ENCODE measurements at regions not wholly inside any gene's neighbourhood (a gene's known extent, or its start where the extent isn't known, plus 50 kb on each side); places are given as distances from the start of the nearest gene placed in this dataset.
"Not testable (repeated sequence)": the region's sequence is repeated elsewhere in the genome, so short reads cannot be mapped to it uniquely, and the experiment has no call there.

DNA sequence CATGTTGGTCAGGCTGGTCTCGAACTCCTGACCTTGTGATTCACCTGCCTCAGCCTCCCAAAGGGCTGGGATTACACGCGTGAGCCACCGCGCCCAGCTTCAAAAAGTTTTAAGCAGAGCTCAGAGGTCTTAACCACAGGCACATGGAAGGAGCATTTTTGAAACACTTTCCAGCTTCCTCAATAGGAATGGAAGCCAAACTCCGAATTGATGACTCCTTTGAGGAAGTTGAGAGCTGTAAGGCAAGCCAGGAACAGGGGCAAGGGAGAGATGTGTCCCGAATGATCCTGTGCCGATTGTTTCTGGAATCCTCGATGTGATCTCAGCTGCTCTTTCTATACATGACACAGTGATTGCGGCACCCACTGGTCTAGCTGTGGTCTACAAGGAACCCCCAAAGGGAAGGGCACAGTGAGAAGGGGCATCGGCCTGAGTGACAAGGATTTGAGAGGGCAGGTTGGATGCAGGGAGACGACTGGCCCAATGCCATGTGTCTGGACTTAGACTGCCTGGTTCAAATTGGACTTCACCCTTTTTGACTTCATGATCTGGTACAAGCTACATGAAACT lies 116.2 kb downstream of the ADRA2C start:
- not testable (repeated sequence) for DNase-seq

DNA sequence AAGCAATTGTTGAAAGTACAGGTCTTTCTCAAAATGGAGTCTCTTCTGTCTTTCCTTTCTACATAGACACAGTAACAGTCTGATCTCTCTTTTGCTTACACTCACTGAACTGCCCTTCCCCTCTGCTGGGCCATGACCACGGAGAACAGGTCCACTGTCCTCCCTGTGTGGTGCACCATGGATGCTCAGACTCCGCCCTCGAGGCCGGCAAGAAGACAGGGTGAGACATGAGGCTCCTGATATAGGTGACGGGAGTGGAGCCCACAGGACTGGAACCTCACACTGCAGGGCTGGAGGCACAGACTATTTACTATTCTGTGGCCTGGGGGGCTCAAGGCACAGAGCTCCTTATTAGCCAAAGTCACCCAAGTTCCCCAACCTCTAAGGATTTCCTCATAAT lies 118.1 kb downstream of the ADRA2C start:
- DNase-seq = not testable (repeated sequence)

DNA sequence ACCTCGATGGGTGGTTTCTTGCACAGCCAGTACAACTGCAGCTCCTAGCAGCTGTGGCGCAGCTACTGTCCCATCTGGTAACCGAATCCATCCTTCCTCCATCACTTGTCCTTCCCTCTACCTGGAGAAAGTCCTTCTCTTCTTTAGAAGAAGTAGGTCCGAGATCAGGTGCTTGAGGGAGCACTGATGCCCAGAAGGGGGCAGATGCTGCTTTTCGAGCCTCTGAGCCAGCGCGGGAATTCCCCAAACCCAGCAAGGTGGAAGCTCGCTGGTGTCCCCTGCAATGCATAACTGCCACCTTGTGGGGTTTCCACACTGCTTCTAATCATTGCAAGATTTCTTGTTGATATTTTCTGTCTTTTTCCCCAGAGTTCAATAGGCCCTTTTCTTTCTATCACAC lies 127.4 kb downstream of the ADRA2C start:
- not testable (repeated sequence) for DNase-seq

DNA sequence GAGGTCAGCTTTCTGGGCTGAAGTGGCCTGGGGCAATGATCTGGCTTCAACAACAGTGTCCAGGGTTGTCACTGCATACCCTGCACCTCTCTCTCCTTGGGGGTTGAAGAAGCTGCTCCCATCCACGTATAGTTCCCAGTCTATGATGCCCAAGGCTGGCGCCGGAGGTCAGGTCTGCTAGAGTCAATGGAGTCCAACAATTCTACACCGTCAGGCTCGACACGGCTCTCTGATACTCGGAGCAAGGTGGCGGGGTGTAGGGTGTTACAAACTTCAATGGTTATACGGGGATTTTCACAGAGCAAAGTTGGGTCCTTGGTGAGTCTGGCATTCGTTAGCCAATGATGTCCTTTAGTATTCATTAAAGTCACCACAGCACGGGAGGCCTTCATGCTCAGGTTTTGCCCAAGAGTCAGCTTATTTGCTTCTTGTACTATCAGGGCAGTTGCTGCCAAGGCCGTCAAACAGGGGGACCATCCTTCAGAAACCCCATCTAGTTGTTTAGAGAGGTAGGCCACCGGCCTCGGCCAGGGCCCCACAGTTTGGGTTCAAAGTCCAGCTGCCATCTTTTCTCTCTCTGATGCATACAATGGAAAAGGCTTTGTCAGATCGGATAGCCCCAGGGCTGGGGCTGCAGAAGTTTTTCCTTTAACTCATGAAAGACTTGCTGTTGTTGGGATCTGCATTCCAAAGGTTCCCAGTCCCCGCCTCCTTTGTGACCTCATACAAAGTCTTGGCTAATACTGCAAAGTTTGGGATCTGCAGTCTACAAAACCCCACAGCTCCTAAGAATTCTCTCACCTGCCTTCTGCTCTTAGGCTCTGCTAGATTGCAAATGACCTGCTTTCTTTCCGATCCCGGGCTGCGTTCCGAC lies 128.1 kb downstream of the ADRA2C start:
- DNase-seq = not testable (repeated sequence)

DNA sequence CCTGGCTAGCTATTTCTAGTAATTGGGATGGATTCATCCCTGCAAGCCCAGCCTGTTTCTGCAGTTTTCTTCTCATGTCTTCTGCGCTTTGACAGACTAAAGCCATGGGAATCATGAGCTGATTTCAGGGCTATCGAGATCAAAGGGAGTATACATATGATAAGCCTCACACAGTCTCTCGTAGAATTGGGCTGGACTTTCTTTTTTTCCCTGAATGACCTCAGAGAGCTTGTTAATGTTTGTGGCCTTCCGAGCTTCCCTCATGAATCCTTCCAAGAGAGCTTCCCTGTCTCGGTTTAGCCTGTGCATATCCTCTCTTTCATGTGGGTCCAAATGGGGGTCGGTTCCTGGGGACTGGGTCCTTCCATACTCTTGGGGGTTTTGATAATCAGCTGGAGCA lies 130.3 kb downstream of the ADRA2C start:
- DNase-seq = no peak

DNA sequence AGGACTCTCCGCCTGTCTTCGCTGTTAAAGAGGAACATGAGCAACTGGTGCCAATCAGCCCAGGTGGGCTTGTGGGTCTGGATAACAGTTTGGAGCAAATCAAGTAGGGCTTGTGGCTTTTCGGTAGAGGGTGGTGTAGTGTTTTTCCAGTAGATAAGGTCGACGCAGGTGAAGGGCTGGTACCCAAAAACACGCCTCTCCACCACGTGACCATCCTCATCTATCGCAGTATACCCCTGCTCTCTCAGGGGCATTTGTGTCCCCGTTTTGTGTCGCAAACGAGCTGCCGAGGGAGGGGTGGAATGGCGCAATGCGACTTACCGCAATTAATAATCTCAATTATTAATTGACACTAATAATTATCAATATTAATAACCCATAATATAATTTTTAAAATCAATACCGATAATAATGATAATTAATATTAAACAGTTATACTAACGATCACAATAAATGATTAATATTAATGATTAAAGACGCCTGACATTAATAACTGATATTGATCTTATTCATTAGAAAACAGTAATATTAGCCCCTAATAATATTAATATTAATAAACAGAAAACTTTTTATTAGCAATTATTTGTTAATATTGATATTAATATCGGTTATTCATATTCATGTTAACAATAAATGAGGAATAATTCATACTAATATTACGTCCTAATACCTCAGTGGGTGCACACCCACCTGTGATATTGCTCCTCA lies 130.8 kb downstream of the ADRA2C start:
- not testable (repeated sequence) for DNase-seq

DNA sequence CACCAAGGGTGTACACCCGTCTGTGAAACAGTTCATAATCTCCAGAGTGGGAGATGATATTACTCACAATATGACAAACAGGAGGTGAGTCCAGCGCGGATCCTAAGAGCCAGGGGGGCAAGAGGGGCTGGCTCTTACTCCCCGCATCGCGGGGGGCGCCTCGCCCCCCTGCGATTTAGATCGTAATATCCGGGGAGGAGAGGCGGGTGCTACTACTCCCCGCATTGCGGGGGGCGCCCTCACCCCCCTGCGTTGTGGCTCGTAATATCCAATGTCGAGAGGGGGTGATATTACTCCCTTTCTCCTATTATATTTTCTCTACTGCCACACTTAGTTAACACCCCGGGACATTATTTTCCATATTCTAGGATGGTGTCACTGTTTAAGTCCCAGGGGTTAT lies 131.9 kb downstream of the ADRA2C start:
- no peak for DNase-seq

DNA sequence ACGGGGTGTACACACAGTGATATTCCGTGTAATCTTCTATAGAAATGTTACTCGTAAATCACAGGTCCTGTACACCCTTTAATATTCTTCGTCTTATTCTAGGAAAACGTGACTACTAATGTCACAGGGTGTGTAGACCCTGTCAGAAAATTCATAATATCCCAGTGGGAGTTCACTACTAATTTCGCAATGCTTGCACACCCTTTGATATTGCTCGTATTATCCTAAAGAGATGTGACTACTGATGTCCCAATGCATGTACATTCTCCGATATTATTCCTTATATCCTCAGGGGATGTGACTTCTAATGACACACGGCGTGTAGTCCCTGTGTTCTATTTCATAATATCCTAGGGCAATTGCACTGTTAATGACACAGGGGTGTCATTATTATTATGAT lies 132.7 kb downstream of the ADRA2C start:
- not testable (repeated sequence) for DNase-seq

DNA sequence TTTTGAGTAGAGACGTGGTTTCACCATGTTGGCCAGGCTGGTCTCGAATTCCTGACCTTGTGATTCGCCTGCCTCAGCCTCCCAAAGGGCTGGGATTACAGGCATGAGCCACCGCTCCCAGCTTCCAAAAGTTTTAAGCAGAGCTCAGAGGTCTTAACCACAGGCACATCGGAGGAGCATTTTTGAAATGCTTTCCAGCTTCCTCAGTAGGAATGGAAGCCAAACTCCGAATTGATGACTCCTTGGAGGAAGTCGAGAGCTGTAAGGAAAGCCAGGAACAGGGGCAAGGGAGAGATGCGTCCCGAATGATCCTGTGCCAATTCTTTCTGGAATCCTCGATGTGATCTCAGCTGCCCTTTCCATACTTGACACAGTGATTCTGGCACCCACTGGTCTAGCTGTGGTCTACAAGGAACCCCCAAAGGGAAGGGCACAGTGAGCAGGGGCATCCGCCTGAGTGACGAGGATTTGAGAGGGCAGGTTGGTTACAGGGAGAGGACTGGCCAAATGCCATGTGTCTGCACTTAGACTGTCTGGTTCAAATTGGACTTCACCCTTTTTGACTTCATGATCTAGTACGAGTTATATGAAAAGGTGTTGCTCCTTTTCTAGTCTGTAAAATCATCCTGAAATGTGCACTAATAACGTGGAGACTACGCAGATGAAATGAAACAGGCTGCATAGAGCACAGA lies 138.2 kb downstream of the ADRA2C start:
- DNase-seq = not testable (repeated sequence)

DNA sequence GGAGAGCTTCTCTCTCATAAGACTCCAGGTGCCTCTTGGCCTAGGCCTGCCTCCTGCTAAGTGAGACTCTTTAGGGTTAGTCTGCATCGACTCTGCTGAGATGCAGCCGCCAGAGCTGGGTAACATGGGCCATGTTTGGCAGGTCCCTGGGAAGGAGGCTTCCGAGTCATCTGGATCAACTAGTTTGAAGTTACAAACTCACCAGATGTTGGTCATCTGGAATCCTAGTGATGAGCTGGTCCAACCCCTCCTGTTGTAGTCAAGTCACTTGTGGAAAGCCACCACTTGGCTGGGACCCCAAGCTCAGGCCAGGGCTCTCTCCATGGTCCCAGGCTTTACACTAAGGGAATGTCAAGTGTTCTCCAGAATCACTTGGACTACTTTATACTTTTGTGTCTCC lies 143.4 kb downstream of the ADRA2C start:
- DNase-seq = not testable (repeated sequence)

DNA sequence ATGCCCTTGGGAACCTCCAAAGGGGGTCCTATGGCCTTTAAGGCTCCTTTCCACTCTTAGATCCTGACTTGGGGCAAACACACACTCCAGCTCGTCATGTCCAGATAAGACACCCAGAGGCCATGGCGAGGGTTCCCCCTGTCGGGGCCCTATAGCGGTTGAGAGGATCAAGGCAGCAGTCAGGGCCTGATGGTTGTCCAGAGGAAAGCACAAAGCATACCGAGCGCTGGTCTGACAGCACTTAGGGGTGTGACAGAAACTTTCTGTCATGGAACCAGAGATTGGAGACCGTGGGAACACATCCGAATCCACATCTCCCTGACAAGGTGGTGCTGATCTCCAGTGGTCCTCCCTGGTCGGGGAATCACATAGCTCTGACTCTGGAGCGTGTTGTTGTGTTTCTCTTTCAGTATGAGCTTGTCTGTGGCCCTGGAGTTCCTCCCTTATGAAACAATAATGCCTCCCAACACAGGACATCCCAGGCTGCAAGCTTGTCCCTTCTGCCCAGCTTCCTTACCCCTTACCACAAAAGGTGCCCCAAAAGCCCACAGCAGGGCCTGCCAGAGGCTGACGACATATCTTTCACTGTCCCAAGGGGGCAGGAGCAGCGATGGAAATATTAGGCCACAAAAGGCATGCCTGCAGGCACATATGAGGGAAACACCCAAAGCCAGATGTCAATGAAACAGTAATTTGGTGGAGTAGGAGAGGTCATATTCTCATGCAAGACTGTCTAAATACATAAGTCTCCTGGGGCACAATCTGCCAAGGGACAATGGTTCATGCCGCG lies 144.2 kb downstream of the ADRA2C start:
- DNase-seq = not testable (repeated sequence)

DNA sequence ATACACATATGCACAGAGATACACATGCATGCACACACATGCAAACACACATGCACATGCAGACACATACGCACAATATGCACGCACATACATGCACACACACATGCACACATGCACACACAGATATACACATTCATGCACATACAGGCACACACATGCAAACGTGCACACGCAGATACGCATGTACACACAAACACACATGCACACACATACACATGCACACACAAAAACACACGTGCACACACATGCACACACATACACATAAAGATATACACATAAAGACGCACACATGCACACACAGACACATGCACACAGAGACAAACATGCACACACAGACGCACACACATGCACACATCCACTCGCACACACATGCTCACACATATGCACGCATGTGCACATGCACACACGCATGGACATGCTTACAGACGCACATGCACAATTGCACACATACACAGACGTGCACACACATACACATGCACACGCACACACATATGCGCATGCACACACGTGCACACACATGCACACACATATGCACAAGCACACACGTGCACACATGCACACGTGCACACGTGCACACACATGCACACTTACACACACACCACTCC lies 145.2 kb downstream of the ADRA2C start:
- DNase-seq = no peak

DNA sequence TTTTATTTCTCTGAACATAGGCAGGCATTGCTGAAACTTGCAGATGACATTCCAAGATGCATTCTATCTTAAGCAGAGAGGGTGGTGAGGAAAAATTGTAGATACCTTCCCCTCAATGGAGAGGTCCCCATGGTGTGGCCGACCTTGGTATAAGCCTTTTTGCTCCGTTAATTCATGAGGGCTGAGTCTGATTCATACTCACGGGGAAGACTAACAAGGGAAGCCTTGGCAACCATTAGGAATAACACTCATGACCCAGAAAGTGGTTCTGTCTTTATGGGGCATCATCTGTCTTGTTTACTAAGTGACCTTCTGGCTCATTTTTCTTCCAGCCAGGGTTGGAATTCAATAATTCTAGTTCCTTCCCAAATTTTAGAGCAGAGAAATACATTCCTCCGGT lies 148.3 kb downstream of the ADRA2C start:
- DNase-seq = not testable (repeated sequence)

DNA sequence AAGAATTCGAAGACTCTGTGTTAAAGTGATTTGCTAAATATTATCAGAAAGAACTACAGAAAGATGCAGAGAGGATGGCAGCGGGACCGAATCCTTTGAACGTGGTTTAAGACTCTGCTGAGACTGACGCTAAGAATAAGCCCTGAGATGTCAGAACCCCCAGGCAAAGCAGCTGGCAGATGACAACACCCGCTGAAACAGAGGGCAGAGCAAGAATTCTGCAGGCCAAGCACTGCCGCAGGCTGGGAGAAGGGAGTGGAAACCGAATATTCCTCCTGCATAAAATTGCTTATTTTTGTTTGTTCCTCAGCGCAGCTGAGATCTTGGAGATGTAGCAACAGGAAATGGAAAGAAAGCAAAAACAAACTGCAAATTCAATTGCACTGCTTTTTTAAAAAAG lies 153.3 kb downstream of the ADRA2C start:
- not testable (repeated sequence) for DNase-seq

DNA sequence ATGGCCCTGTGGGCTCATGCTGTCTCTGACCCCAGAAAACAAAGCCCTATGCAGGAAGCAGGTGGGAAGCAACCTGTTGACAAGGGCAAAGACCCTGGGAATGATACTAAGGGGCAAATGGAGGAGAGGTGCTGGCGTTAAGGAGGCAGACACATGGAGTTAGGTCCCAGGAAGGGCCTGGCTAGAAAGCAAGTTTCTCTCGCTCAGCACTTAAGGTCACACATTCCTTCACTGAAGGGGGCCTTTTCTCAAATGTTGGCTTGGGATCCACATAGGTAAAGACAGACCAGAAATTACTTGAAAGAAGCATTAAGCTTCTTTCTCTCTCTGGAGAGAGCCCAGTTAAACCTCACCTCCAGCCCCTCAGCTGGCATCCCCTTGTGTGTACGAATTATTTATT lies 155.7 kb downstream of the ADRA2C start:
- not testable (repeated sequence) for DNase-seq

DNA sequence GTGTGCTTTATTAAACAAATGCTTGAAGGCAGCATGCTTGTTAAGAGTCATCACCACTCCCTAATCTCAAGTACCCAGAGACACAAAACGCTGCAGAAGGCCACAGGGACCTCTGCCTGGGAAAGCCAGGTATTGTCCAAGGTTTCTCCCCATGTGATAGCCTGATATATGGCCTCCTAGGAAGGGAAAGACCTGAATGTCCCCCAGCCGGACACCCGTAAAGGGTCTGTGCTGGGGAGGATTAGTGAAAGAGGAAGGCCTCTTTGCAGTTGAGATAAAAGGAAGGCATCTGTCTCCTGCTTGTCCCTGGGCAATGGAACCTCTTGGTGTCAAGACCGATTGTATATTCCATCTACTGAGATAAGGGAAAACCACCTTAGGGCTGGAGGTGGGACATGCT lies 159.7 kb downstream of the ADRA2C start:
- not testable (repeated sequence) for DNase-seq

DNA sequence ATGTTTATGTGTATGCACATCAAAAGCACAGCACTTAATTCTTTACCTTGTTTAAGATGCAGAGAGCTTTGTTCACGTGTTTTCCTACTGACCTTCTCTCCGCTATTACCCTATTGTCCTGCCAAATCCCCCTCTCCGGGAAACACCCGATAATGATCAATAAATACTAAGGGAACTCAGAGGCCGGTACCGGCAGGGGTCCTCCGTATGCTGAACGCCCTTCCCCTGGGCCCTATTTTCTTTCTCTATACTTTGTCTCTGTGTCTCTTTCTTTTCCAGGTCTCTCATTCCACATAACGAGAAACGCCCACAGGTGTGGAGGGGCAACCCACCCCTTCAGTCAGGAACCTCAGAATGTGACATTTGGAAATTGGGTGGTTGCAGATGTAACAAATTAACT lies 160.1 kb downstream of the ADRA2C start:
- not testable (repeated sequence) for DNase-seq

DNA sequence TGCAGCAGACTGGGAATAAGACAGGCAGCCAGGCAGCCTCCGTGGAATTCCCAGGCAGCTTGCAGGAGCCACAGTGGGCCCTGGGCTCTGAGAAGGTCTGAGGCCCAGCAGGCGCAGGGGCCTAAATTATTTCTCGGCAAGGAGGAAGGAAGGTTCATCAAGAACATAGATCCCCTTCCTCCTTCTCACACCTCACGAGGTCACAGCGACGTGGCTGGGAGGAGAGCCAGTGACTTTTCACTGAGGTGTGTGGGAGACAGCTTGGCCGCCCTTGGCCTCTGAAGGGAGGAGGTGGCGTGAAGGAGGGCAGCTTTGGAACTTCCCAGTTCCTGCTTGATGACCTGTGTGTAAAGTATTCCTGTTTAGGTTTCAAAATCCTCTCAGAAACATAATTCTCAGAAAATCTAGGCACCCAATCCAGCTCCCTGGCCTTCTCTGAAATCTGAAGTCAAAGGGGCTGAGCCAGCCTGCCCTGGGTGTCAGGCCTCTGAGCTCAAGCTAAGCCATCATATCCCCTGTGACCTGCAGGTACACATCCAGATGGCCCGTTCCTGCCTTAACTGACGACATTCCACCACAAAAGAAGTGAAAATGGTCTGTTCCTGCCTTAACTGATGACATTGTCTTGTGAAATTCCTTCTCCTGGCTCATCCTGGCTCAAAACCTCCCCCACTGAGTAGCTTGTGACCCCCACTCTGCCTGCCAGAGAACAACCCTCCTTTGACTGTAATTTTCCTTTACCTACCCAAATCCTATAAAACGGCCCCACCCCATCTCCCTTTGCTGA lies 161.0 kb downstream of the ADRA2C start:
- DNase-seq = not testable (repeated sequence)

DNA sequence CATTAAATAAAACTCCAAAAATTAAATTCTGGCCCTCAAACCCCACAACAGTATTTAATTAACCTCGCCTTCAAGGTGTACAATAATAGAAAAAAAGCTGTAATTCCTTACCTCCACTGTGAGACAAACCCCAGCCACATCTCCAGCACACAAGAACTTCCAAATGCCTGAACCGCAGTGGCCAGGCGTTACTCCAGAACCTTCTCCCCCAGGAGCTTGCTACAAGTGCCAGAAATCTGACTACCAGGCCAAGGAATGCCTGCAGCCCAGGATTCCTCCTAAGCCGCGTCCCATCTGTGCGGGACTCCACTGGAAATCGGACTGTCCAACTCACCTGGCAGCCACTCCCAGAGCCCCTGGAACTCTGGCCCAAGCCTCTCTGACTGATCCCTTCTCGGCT lies 163.2 kb downstream of the ADRA2C start:
- not testable (repeated sequence) for DNase-seq

DNA sequence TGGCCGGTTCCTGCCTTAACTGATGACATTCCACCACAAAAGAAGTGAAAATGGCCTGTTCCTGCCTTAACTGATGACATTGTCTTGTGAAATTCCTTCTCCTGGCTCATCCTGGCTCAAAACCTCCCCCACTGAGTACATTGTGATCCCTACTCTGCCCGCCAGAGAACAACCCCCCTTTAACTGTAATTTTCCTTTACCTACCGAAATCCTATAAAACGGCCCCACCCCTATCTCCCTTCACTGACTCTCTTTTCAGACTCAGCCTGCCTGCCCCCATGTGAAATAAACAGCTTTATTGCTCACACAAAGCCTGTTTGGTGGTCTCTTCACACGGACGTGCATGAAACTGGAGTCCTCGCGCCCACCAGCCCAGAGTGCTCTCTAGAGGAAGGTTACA lies 166.5 kb downstream of the ADRA2C start:
- DNase-seq = not testable (repeated sequence)

DNA sequence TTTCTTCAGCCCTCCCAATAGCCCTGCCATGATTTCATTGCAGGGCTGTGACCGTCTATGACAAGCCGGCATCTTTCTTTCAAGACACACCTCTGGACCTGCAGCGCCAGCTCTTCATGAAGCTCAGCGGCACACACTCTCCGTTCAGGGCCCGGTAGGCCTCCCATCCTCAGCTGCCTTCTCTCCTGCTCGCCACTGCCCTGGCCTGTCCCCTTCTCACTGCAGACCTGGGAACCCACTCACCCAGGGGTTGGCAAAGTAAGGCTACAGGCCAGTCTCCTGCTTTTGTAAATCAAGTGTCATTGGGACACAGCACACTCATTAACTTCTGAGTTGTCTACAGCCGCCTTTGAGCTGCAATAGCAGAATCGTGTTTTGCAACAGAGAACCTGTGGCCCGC lies 169.2 kb downstream of the ADRA2C start:
- DNase-seq = not testable (repeated sequence)

Measured in bone marrow (tissue), 2 donors.